DMS153 (cell line): ENCODE measurements at regions not wholly inside any gene's neighbourhood (a gene's known extent, or its start where the extent isn't known, plus 50 kb on each side); places are given as distances from the start of the nearest gene placed in this dataset.

Experiments
- DNase-seq: peaks from one replicate; lab custom pipeline; 2025; lab: John Stamatoyannopoulos, UW

DNA sequence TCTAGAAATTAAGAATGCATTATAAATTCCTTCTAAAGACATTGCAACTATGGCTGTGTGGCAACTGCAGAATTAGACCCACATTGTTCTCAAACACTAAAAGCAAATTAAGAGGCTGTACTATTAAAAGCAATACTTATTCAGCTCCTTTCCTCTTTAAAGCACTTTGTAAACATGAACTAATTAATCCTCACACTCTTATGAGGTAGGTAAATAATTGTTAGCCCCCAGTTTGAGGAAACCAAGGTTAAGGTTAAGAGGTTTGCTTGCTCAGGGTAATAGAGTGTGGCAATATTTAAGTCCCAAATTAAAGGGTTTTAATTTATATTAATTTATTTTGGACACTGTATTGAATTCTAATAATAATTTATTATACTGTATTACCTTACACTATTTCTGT is 553.8 kb downstream of the LRRIQ3 start:
- no peak for DNase-seq

- no peak for DNase-seq
Measured at GRCh38 chr1:73639494-73639893, 558.5 kb downstream of the LRRIQ3 start.

DNA sequence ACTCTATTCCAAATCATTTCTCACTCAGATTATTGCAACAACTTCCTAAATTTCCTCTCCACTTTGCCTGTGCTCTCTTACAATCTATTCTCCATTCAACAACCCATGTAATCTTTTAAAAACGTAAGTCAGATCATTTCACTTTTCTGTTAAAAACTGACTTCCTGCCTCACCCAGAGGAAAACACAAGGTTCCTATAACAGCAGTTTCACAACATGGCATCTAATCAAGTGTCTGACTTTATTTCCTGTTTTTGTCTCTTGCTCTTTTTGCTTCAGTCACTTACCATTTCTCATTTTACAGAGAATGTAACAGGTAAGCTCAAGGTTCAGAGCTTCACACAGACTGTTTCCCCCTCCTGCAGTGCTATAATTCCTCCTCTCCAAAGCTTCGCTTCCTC is 560.7 kb downstream of the LRRIQ3 start:
- DNase-seq = no peak

DNA sequence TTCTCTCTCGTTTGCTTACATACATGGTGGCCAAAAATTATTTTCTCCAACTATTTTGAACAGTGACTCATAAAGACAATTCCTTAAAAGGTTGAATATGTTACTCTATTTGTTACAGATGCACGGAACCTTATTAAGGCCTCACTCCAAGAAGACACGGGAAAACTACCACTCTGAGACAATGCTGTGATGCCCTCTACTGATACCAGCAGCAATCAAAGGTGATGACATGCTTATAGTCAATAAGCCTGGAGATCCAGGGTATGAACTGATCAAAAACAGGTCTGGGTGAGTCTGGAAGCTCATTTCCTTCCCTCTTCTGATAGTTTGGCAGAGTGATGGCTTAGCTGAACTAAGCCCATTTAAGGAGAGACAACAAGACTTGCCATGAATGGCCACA is 563.0 kb downstream of the LRRIQ3 start:
- DNase-seq = no peak

DNA sequence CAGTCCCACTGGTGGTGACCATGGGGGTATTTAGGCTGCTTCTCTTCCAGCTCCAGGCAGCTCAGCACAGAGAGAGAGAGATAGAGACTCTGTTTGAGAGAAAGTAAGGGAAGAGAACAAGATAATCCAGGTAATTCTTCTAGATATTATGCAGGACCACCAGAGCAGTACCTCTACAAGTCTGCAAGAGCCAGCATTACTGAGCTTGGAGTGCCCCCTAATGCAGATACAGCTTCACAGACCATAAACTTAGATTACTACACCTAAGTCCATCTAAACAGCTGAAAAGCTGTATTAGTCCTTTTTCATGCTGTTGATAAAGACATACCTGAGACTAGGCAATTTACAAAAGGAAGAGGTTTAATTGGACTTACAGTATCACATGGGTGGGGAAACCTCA is 570.3 kb downstream of the LRRIQ3 start:
- no peak for DNase-seq

GRCh38 chr1:73626326-73626725 is 571.6 kb downstream of the LRRIQ3 start:
- DNase-seq = no peak

GRCh38 chr1:73623946-73624345 is 574.0 kb downstream of the LRRIQ3 start:
- no peak for DNase-seq

DNA sequence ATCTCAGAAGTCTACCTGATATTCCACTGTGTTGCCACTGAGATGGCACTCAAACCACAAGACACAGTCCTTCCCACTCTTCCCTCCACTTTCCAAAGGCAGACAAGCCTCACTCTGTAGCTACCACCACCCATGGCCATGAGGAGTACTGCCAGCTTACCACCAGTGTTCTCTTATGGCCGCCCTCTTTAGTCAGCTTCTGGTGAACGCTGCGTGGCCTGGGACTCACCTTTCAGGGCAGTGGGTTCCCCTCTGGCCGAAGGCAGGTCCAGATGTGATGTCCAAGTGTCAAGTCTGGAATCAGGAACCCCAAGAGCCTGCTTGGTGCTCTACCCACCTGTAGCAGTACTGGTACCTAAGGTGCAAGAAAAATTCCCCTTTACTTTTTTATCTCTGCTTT is 580.8 kb downstream of the LRRIQ3 start:
- DNase-seq = no peak

GRCh38 chr1:73611681-73612080 is 586.3 kb downstream of the LRRIQ3 start:
- no peak for DNase-seq

GRCh38 chr1:73604739-73605138 is 593.2 kb downstream of the LRRIQ3 start:
- no peak for DNase-seq

GRCh38 chr1:73604211-73604610 is 593.8 kb downstream of the LRRIQ3 start:
- no peak for DNase-seq

- DNase-seq = no peak
Measured at GRCh38 chr1:73593804-73594203, 604.2 kb downstream of the LRRIQ3 start.

DNA sequence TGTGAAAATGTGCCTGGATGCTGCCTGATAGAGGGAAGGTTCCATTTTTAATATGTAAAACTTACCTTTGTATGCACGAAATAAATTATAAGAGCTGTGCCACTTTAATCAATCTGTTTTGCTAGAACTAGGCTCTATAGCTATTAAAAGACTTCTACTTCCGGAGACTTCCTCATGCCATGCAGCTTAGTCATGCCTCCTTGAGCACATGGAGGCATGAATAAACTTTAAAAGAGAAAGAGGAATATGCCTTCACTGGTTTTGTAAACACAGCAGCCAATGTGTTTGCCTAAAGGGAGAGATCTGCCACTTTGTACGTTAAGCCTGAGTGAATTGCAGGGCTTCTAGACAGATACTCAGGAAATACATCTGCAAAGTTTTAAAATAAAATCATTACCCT is 604.6 kb downstream of the LRRIQ3 start:
- DNase-seq = peak; percentile 72

GRCh38 chr1:73587080-73587479 is 610.9 kb downstream of the LRRIQ3 start:
- DNase-seq = no peak

DNA sequence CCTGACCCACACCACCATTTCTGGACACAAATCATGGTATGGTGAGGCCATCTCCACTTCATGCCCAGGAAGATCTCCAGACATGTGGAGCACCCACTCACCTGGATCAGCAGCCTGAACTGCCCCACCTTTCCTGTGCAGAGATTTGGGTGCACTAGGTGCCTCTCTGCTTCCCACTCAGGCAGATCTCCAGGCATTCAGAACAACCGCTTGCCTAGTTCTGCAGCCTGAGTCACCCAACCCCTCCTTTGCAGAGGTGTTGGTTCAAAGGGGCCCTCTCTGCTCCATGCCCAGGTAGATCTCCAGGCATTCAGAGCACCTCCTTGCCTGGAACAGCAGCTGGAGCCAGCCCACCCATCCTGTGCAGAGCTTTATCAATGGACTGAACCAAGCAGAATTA is 620.8 kb downstream of the LRRIQ3 start:
- DNase-seq = no peak

DNA sequence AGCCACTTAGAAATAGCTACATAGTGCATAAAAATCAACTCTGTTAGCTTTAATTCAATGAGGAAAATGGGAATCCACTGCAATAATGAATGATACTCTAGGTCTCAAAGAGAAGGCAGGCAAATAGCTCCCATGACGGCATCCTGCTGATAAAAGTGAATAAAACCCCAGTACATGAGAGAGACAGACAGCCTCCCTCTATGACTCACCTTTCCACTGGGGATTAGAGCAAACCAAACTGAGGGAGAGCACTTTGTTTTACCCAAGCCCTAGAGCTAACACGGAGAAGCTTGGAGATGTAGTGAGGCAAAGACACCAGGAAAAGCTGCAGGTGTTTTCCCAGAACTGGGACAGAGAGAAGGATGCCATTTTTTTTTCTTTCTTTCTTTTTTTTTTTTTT is 621.9 kb downstream of the LRRIQ3 start:
- no peak for DNase-seq

GRCh38 chr1:73564294-73564693 is 633.7 kb downstream of the LRRIQ3 start:
- DNase-seq = no peak

GRCh38 chr1:73556270-73556669 is 641.7 kb downstream of the LRRIQ3 start:
- no peak for DNase-seq

GRCh38 chr1:73537400-73537799 is 660.6 kb downstream of the LRRIQ3 start:
- no peak for DNase-seq

- no peak for DNase-seq
Measured at GRCh38 chr1:73517603-73518191, 680.3 kb downstream of the LRRIQ3 start.

DNA sequence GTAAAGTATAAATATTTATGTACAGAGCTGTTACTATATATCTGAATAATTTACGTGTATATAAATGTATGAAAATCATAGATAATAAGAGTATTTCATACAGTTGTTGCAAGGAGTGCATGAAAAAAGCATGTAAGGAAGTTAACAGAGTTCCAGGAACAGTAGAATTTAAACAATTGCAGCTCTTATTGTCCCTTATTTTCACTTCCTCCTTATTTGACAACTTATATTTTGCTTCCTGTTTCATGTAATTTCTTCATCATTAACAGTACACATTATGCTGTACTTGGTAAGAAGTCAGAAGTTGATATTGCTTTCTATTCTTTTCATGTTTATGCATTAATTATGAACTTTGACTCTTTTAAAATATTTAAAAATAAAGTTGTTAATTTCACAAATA is 681.5 kb downstream of the LRRIQ3 start:
- no peak for DNase-seq

DNA sequence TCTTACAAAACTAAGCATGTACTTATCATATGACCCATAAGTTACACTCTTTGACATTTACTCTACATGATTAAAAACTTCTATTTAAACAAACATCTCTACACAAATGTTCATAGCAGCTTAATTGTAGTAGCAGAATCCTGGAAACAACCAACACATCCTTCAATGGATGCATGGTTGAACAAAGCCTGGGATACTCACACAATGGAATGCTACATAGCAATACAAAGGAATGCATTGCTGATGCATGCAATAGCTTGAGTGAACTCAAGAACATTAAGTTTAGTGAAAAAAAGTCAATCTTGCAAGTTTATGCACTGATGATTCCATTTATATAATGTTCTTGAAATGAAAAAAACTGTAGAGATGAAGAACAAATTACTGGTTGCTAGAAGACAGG is 686.9 kb downstream of the LRRIQ3 start:
- DNase-seq = no peak

GRCh38 chr1:73500154-73500553 is 697.8 kb downstream of the LRRIQ3 start:
- DNase-seq = no peak

- no peak for DNase-seq
Measured at GRCh38 chr1:73499671-73500070, 698.3 kb downstream of the LRRIQ3 start.

- DNase-seq = no peak
Measured at GRCh38 chr1:73491621-73492020, 706.4 kb downstream of the LRRIQ3 start.
